ENCODE measurements at regions not wholly inside any gene's neighbourhood (a gene's known extent, or its start where the extent isn't known, plus 50 kb on each side); places are given as distances from the start of the nearest gene placed in this dataset.

DNA sequence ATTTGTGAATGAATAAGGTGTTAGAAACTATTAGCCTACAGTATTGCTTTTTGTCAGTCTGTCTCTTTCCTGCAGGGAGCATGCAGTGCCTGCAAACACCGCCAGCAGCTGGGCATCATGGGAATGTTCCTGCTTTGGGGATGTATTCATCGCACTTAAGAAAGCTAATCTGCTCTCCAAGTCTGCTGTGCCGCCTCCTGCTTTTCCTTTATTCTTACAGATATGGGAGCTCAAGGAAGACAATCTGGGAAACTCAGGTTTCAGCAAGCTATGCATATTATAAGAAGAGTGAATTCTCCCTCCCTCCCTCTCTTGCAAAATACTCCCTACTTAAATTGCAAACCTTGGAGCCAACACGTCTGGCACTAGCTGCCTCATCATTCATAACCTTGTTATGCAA lies 479.2 kb upstream of the ACVR2A start:
- H3K27ac ChIP-seq (replicated peaks), result no peak overlapping the region
- no peak for TF ChIP-seq POLR2AphosphoS5 (IDR thresholded peaks at IDR 0.05; ENCODE audit: low read depth)
- no peak for TF ChIP-seq SPI1 (IDR thresholded peaks at IDR 0.05; ENCODE audit: borderline replicate concordance, low read depth)
- no peak for TF ChIP-seq GABPA (IDR thresholded peaks at IDR 0.05; ENCODE audit: low read depth)
- TF ChIP-seq, protein P1, sequence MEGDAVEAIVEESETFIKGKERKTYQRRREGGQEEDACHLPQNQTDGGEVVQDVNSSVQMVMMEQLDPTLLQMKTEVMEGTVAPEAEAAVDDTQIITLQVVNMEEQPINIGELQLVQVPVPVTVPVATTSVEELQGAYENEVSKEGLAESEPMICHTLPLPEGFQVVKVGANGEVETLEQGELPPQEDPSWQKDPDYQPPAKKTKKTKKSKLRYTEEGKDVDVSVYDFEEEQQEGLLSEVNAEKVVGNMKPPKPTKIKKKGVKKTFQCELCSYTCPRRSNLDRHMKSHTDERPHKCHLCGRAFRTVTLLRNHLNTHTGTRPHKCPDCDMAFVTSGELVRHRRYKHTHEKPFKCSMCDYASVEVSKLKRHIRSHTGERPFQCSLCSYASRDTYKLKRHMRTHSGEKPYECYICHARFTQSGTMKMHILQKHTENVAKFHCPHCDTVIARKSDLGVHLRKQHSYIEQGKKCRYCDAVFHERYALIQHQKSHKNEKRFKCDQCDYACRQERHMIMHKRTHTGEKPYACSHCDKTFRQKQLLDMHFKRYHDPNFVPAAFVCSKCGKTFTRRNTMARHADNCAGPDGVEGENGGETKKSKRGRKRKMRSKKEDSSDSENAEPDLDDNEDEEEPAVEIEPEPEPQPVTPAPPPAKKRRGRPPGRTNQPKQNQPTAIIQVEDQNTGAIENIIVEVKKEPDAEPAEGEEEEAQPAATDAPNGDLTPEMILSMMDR (IDR thresholded peaks at IDR 0.05; ENCODE audit: insufficient read depth, low read length), result no peak
- TF ChIP-seq, protein P2, sequence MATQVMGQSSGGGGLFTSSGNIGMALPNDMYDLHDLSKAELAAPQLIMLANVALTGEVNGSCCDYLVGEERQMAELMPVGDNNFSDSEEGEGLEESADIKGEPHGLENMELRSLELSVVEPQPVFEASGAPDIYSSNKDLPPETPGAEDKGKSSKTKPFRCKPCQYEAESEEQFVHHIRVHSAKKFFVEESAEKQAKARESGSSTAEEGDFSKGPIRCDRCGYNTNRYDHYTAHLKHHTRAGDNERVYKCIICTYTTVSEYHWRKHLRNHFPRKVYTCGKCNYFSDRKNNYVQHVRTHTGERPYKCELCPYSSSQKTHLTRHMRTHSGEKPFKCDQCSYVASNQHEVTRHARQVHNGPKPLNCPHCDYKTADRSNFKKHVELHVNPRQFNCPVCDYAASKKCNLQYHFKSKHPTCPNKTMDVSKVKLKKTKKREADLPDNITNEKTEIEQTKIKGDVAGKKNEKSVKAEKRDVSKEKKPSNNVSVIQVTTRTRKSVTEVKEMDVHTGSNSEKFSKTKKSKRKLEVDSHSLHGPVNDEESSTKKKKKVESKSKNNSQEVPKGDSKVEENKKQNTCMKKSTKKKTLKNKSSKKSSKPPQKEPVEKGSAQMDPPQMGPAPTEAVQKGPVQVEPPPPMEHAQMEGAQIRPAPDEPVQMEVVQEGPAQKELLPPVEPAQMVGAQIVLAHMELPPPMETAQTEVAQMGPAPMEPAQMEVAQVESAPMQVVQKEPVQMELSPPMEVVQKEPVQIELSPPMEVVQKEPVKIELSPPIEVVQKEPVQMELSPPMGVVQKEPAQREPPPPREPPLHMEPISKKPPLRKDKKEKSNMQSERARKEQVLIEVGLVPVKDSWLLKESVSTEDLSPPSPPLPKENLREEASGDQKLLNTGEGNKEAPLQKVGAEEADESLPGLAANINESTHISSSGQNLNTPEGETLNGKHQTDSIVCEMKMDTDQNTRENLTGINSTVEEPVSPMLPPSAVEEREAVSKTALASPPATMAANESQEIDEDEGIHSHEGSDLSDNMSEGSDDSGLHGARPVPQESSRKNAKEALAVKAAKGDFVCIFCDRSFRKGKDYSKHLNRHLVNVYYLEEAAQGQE (IDR thresholded peaks at IDR 0.05; ENCODE audit: insufficient replicate concordance, low read depth), result no peak
- no peak for DNase-seq (ENCODE audit: low read depth in 1 of 2, low spot score in 1 of 2)

DNA sequence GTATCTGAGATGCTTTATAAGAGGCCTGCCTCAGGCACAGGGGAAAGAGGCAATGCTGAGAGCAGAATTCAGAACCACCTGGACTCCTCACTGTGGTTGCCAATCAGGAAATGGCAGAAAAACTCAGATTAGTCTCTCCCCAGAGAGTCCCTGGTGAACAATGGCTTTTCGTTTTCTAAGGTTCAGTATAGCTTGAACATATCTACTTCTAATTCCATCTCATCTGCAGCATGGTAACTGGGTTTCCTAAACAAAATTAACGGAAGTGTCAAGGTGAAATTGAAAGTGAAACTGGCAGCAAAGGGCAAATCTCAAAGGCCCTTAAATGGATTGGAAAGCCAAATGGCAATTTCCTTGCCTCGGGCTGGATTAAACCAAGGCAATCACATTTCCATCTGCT lies 480.2 kb upstream of the ACVR2A start:
- no peaks in the 10 kb centered on the region for H3K27me3 ChIP-seq (ENCODE audit: insufficient read depth, poor library complexity, severe bottlenecking)
- H3K4me3 ChIP-seq (replicated peaks; ENCODE audit: insufficient read depth, low read length), result no peak overlapping the region
- no peak overlapping the region for H3K27ac ChIP-seq (replicated peaks)
- no peak for DNase-seq (ENCODE audit: low read depth in 1 of 2, low spot score in 1 of 2)
- no peak for TF ChIP-seq SPI1 (IDR thresholded peaks at IDR 0.05; ENCODE audit: borderline replicate concordance, low read depth)
- no peak for TF ChIP-seq POLR2AphosphoS5 (IDR thresholded peaks at IDR 0.05; ENCODE audit: low read depth)
- no peak for TF ChIP-seq GABPA (IDR thresholded peaks at IDR 0.05; ENCODE audit: low read depth)
- TF ChIP-seq, protein P1 (IDR thresholded peaks at IDR 0.05; ENCODE audit: insufficient read depth, low read length), result no peak
- TF ChIP-seq, protein P2 (IDR thresholded peaks at IDR 0.05; ENCODE audit: insufficient replicate concordance, low read depth), result no peak

More for the DNA sequence above, 479.2 kb upstream of the ACVR2A start:
- Histone ChIP-seq H3K4me3 (replicated peaks; ENCODE audit: insufficient read depth, low read length) (no peak overlapping the region), H3K27me3 (ENCODE audit: insufficient read depth, poor library complexity, severe bottlenecking) (no peaks in the 10 kb centered on the region)

DNA sequence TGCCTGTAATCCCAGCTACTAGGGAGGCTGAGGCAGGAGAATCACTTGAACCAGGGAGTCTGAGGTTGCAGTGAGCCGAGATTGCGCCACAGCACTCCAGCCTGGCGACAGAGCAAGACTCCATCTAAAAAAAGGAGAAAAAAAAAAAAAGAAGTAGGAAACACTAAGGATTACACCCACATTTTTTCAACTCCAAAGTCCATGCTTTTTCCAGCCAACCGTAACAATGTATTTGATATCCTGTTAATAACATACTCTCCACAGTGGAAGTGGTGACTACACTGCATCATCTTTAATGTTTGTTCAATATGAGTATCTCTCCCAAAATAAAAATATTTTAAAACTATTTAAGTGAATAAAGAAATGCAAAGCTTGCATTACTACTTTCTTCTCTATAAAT lies 481.6 kb upstream of the ACVR2A start:
- no peak for DNase-seq (ENCODE audit: low read depth in 1 of 2, low spot score in 1 of 2)
- TF ChIP-seq, protein P2 (IDR thresholded peaks at IDR 0.05; ENCODE audit: insufficient replicate concordance, low read depth), result no peak
- TF ChIP-seq, protein P1 (IDR thresholded peaks at IDR 0.05; ENCODE audit: insufficient read depth, low read length), result no peak
- TF ChIP-seq GABPA (IDR thresholded peaks at IDR 0.05; ENCODE audit: low read depth) (no peak), POLR2AphosphoS5 (IDR thresholded peaks at IDR 0.05; ENCODE audit: low read depth) (no peak), SPI1 (IDR thresholded peaks at IDR 0.05; ENCODE audit: borderline replicate concordance, low read depth) (no peak)
- Histone ChIP-seq H3K4me3 (replicated peaks; ENCODE audit: insufficient read depth, low read length) (no peak overlapping the region), H3K27me3 (ENCODE audit: insufficient read depth, poor library complexity, severe bottlenecking) (no peaks in the 10 kb centered on the region), H3K27ac (replicated peaks) (no peak overlapping the region)

Data from HL-60 (cell line).